Sigmoid colon (tissue), 4 donors: ENCODE measurements at regions not wholly inside any gene's neighbourhood (a gene's known extent, or its start where the extent isn't known, plus 50 kb on each side); places are given as distances from the start of the nearest gene placed in this dataset.

Source experiments
- POLR2A ChIP-seq, 2 donors: fragments of 450-650 bp; IDR thresholded peaks; one replicate each; pipeline ENCODE4 v1.6.1; 2016; ENCODE audit warnings: antibody characterized with exemption in 2 of 2, mild to moderate bottlenecking in 2 of 2, moderate library complexity in 2 of 2
- POLR2AphosphoS5 ChIP-seq, 4 donors: sonication (generic); formaldehyde crosslinking; IDR thresholded peaks; one replicate each; pipeline ENCODE4 v1.6.1; 2017; ENCODE audit warnings: antibody characterized with exemption in 4 of 4
- TF ChIP-seq, protein P1 (sequence below), 4 experiments: fragments of 450-650 bp in 3 of 4; fragments of 200-600 bp in 1 of 4; IDR thresholded peaks; one replicate each; pipeline ENCODE4 v1.5.1; 2016 to 2019; ENCODE audit warnings: antibody characterized with exemption in 4 of 4, mild to moderate bottlenecking in 3 of 4, moderate library complexity in 2 of 4

DNA sequence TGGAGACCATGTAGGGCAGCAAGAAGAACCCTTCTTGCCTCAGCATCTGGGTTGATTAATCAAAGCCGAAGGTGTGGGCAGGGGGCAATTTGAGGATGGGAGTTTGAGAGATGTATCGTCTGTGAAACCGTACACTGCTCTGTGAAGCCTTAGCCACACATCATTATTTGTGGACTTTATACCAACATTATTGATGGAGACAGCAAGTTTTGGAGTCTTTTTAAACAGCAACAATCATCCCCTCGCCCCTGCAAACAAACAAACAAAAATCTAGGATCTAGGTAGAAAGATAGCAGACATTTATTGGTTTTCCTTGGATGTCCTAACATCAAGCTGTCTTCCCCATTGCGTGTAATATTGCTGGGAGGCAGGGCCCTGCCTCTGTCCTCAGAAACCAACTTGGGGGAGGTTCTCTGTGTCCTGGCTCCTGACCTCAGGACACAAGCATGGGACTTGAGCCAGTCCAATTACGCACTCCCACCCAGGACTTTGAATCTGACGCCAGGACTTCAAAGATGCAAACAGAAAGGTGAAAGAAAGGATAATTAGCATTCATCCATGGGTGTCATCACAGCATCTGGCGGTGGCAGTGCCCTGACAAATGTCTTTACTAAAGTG is 61.6 kb upstream of the PLET1 start:
- no peak for TF ChIP-seq POLR2AphosphoS5 (IDR thresholded peaks at IDR 0.05)
- TF ChIP-seq, protein P1, sequence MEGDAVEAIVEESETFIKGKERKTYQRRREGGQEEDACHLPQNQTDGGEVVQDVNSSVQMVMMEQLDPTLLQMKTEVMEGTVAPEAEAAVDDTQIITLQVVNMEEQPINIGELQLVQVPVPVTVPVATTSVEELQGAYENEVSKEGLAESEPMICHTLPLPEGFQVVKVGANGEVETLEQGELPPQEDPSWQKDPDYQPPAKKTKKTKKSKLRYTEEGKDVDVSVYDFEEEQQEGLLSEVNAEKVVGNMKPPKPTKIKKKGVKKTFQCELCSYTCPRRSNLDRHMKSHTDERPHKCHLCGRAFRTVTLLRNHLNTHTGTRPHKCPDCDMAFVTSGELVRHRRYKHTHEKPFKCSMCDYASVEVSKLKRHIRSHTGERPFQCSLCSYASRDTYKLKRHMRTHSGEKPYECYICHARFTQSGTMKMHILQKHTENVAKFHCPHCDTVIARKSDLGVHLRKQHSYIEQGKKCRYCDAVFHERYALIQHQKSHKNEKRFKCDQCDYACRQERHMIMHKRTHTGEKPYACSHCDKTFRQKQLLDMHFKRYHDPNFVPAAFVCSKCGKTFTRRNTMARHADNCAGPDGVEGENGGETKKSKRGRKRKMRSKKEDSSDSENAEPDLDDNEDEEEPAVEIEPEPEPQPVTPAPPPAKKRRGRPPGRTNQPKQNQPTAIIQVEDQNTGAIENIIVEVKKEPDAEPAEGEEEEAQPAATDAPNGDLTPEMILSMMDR (IDR thresholded peaks at IDR 0.05): no peak
- no peak for TF ChIP-seq POLR2A (IDR thresholded peaks at IDR 0.05)
